Keratinocyte (primary cell): ENCODE measurements at regions not wholly inside any gene's neighbourhood (a gene's known extent, or its start where the extent isn't known, plus 50 kb on each side); places are given as distances from the start of the nearest gene placed in this dataset.

Experiments
- DNase-seq: peaks from one replicate; pipeline ENCODE4 v3.0.0-alpha.2; 2011; ENCODE audit warnings: low read depth, missing footprints, low spot score
- FAIRE-seq: peaks from 2 replicates; lab custom pipeline; 2011; peaks lifted over from hg19 to GRCh38; lab: Jason Lieb, UNC
- H2AFZ ChIP-seq: 2 replicates; pipeline ENCODE4 v1.6.0; 2012; ENCODE audit warnings: low read length, control low read depth, inconsistent platforms; ENCODE audit not compliant: control insufficient read depth
- H3K27ac ChIP-seq: 2 replicates; pipeline ENCODE4 v1.5.1; 2011; ENCODE audit warnings: low read length; ENCODE audit not compliant: control insufficient read depth, insufficient read depth
- H3K27me3 ChIP-seq: 3 replicates; pipeline ENCODE4 v1.6.0; 2011; ENCODE audit warnings: low read length; ENCODE audit not compliant: control insufficient read depth, insufficient read depth; ENCODE audit errors: extremely low read depth
- H3K36me3 ChIP-seq, 2 experiments: 2 replicates in 1 of 2; 3 replicates in 1 of 2; pipeline ENCODE4 v1.5.1; 2011; ENCODE audit warnings: low read length in 2 of 2, mild to moderate bottlenecking in 1 of 2; ENCODE audit not compliant: control insufficient read depth in 2 of 2, insufficient read depth in 2 of 2; ENCODE audit errors: extremely low read depth in 1 of 2
- H3K4me1 ChIP-seq: 3 replicates; pipeline ENCODE4 v1.5.1; 2011; ENCODE audit warnings: low read length; ENCODE audit not compliant: control insufficient read depth, insufficient read depth; ENCODE audit errors: extremely low read depth
- H3K4me2 ChIP-seq: 3 replicates; pipeline ENCODE4 v1.6.0; 2011; ENCODE audit warnings: low read depth, low read length; ENCODE audit not compliant: control insufficient read depth, insufficient read depth; ENCODE audit errors: extremely low read depth
- H3K4me3 ChIP-seq, 3 experiments: fragments of 200-600 bp in 1 of 3; sonication (generic) in 1 of 3; 2 replicates in 2 of 3; 3 replicates in 1 of 3; pipeline ENCODE4 v1.5.1; 2011 to 2016; ENCODE audit warnings: low read length in 3 of 3, mild to moderate bottlenecking in 3 of 3, control low read depth in 2 of 3, inconsistent platforms in 1 of 3, low read depth in 1 of 3, mixed read lengths in 1 of 3, mixed run types in 1 of 3, moderate library complexity in 1 of 3; ENCODE audit not compliant: control insufficient read depth in 2 of 3, insufficient read depth in 2 of 3; ENCODE audit errors: extremely low read depth in 1 of 3
- H3K79me2 ChIP-seq: 2 replicates; pipeline ENCODE4 v1.6.0; 2012; ENCODE audit warnings: low read length; ENCODE audit not compliant: control insufficient read depth, insufficient read depth
- H3K9ac ChIP-seq: 3 replicates; pipeline ENCODE4 v1.6.0; 2011; ENCODE audit warnings: low read length; ENCODE audit not compliant: control insufficient read depth, insufficient read depth; ENCODE audit errors: extremely low read depth
- H3K9me1 ChIP-seq: 3 replicates; pipeline ENCODE4 v1.6.0; 2011; ENCODE audit warnings: low read length; ENCODE audit not compliant: control insufficient read depth, insufficient read depth; ENCODE audit errors: extremely low read depth
- H3K9me3 ChIP-seq: 2 replicates; pipeline ENCODE4 v1.5.1; 2012; ENCODE audit warnings: low read depth, low read length; ENCODE audit not compliant: control insufficient read depth
- H4K20me1 ChIP-seq: 3 replicates; pipeline ENCODE4 v1.6.0; 2011; ENCODE audit warnings: low read length; ENCODE audit not compliant: control insufficient read depth, insufficient read depth; ENCODE audit errors: extremely low read depth
- EZH2 ChIP-seq: IDR thresholded peaks from one replicate; pipeline ENCODE4 v1.6.1; 2012; ENCODE audit warnings: inconsistent platforms, mild to moderate bottlenecking, low read length, moderate library complexity
- dilution Hi-C: fragments of 300-500 bp; cut with MboI; formaldehyde crosslinking; loops from one replicate; pipeline ENCODE4 v1.7.0; 2020; ENCODE audit warnings: low sequenced_read_pairs; ENCODE audit not compliant: extremely low pct_ligation_motif_present
- TF ChIP-seq, protein P1 (sequence below), 3 experiments: IDR thresholded peaks in 1 of 3; conservative IDR thresholded peaks in 1 of 3; optimal IDR thresholded peaks in 1 of 3; 2 replicates in 2 of 3; 3 replicates in 1 of 3; pipeline versions ENCODE3 to v1.5.1; 2011; ENCODE audit warnings: low read length in 3 of 3, mild to moderate bottlenecking in 3 of 3, moderate library complexity in 2 of 3, control low read depth in 1 of 3, inconsistent platforms in 1 of 3; ENCODE audit not compliant: insufficient read depth in 2 of 3; ENCODE audit errors: extremely low read depth in 1 of 3

DNA sequence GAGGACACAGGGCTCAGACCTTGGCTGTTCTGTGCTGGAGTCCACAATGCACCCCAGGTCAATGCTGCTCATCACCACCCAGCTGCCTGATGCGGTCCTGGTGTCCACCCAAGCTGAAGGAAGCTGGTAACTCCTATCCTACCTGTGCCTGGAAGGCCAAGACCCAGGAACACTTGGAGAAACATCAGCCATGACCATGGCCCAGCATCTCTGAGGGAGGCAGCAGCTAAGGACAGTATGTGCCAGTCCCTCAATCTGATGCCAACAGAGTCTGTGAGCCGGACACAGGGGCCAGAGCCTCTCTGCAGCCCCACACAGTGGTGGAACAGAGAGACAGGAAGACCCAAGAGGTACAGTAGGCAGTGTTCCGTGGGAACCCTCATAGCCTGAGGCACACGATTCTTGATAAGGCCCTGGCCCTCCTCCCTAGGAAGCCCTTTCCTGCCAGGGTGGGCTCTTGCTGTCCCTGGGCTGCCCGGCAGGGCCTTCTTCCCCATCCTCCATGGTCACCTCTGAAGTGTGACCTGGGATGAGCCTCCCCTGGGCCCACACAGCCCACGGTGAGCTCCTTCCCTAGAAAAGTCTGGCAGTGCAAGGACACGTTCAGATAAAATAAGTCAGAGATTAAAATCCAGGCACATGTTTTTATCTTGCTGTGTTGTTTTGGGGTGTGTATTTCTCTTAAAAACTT, 170.7 kb downstream of the THBS2 start:
- TF ChIP-seq, protein P1, sequence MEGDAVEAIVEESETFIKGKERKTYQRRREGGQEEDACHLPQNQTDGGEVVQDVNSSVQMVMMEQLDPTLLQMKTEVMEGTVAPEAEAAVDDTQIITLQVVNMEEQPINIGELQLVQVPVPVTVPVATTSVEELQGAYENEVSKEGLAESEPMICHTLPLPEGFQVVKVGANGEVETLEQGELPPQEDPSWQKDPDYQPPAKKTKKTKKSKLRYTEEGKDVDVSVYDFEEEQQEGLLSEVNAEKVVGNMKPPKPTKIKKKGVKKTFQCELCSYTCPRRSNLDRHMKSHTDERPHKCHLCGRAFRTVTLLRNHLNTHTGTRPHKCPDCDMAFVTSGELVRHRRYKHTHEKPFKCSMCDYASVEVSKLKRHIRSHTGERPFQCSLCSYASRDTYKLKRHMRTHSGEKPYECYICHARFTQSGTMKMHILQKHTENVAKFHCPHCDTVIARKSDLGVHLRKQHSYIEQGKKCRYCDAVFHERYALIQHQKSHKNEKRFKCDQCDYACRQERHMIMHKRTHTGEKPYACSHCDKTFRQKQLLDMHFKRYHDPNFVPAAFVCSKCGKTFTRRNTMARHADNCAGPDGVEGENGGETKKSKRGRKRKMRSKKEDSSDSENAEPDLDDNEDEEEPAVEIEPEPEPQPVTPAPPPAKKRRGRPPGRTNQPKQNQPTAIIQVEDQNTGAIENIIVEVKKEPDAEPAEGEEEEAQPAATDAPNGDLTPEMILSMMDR (optimal IDR thresholded peaks at IDR 0.05 in 1 of 3, IDR thresholded peaks at IDR 0.05 in 1 of 3, conservative IDR thresholded peaks at IDR 0.05 in 1 of 3; ENCODE audit: extremely low read depth in 1 of 3, insufficient read depth in 2 of 3, low read length in 3 of 3) = no peak
- no peak for TF ChIP-seq EZH2
- no peak overlapping the region for H3K27ac ChIP-seq
- H3K9me3 ChIP-seq = no peaks in the 10 kb centered on the region
- H2AFZ ChIP-seq = no peak overlapping the region
- no peak overlapping the region for H3K4me3 ChIP-seq
- H3K27me3 ChIP-seq = no peaks in the 10 kb centered on the region
- H3K36me3 ChIP-seq = no peaks in the 10 kb centered on the region
- H3K9ac ChIP-seq = no peak overlapping the region
- H3K4me1 ChIP-seq = peaks cover 5% of the 10 kb centered on the region
- no peak for FAIRE-seq
- no peaks in the 10 kb centered on the region for H4K20me1 ChIP-seq
- no peaks in the 10 kb centered on the region for H3K79me2 ChIP-seq
- dilution Hi-C loops = no loop called here
- no peak for DNase-seq
- no peaks in the 10 kb centered on the region for H3K9me1 ChIP-seq
- H3K4me2 ChIP-seq = no peak overlapping the region

DNA sequence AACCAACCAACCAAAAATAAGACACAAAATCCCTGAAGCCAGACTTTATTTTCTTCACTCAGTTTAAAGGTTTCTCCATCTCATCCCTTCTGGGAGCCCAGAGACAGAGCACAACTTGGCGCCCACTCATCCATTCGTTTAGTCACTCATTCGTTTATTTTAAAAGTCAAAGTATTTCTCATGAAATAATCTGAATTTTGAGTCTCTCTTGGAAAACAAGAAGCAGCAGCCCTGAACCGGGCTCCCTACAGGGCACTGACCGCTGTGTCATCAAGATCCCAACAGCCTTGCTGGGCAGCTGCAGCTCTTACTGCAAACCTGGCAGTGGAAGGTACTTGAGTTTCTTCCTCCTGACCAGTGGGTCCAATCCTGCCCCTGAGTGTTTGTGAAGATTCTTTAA, 171.6 kb downstream of the THBS2 start:
- dilution Hi-C loops = no loop called here
- Histone ChIP-seq H2AFZ (no peak overlapping the region), H4K20me1 (no peaks in the 10 kb centered on the region), H3K9me3 (no peaks in the 10 kb centered on the region), H3K27ac (no peak overlapping the region), H3K4me2 (no peak overlapping the region), H3K79me2 (no peaks in the 10 kb centered on the region), H3K27me3 (no peaks in the 10 kb centered on the region), H3K4me3 (no peak overlapping the region), H3K4me1 (peaks cover 5% of the 10 kb centered on the region), H3K9ac (no peak overlapping the region), H3K36me3 (no peaks in the 10 kb centered on the region), H3K9me1 (no peaks in the 10 kb centered on the region)
- DNase-seq = no peak
- no peak for FAIRE-seq
- no peak for TF ChIP-seq EZH2
- TF ChIP-seq, protein P1 (optimal IDR thresholded peaks at IDR 0.05 in 1 of 3, IDR thresholded peaks at IDR 0.05 in 1 of 3, conservative IDR thresholded peaks at IDR 0.05 in 1 of 3; ENCODE audit: extremely low read depth in 1 of 3, insufficient read depth in 2 of 3, low read length in 3 of 3) = no peak
